Tongue (tissue), 1 donor: ENCODE measurements at regions not wholly inside any gene's neighbourhood (a gene's known extent, or its start where the extent isn't known, plus 50 kb on each side); places are given as distances from the start of the nearest gene placed in this dataset.

Experiments used
- DNase-seq: peaks from one replicate; pipeline ENCODE4 v3.0.0-alpha.2; 2015

GRCh38 chr7:3234851-3235250 lies 66.2 kb upstream of the SDK1 start:
- DNase-seq, result no peak

DNA sequence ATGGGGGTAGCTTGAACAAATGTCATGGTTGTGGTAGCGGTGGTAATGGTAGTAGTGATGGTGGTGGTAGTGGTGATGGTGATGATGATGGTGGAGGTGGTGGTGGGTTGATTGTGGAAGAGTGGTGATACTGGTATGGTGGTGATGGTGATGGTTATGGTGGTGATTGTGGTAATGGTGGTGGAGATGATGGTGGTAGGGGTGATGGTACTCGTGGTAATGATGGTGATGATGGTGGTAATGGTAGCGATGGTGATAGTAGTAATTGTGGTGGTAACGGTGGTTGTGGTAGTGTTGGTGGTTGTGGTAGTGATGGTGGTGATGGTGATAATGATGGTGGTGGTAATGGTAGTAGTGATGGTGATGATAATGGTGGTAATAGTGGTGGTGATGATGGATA lies 65.7 kb upstream of the SDK1 start:
- DNase-seq, result no peak

GRCh38 chr7:3236268-3236667 lies 64.8 kb upstream of the SDK1 start:
- DNase-seq, result no peak

GRCh38 chr7:3238525-3239210 lies 62.4 kb upstream of the SDK1 start:
- DNase-seq, result no peak

DNA sequence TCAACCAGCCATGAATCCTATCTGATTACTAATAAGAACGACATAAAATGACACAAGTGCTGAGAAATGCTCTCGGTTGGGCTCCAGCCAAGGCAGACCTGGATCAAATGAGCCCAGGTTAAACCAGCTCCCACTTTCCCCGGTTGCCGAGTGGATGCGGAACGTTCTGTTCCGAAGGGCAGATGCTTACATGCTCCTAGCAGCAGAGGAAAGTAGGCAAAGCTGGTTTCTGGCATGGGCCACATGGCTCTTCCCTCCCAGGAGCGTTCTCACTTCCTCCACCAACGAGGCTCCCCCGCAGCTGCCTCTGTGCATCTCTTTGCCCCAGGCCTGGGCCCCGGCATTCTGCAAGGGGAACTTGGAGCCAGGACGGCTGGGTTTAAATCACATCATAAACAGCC lies 61.8 kb upstream of the SDK1 start:
- no peak for DNase-seq

DNA sequence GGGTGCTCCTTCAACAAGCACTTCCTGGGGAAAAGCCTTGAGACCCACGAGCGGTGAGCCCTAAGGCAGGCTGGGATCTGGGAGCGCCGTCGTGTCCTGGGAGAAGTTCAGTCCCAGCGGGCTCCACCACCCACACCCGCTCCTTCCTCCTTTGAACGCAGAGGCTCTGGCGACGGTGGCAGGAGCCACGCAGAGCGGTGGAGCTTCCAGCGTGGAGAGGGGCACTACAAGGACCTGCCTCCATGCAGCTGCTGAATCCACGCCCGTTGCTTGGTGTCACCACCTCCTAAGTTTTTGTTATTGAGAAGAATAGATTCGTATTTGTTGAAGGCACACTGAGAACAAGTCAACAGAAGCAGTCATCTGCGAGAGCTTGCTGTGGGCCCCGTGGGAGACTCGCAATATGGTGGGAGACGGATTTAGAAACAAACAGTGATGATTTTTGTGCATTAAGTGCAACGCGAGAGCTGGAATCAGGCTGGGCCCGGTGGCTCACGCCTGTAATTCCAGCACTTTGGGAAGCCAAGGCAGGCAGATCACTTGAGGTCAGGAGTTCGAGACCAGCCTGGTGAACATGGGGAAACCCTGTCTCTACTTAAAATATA lies 60.1 kb upstream of the SDK1 start:
- DNase-seq, result no peak

GRCh38 chr7:3241686-3242258 lies 59.3 kb upstream of the SDK1 start:
- DNase-seq, result no peak

GRCh38 chr7:3242398-3242972 lies 58.6 kb upstream of the SDK1 start:
- DNase-seq, result no peak

DNA sequence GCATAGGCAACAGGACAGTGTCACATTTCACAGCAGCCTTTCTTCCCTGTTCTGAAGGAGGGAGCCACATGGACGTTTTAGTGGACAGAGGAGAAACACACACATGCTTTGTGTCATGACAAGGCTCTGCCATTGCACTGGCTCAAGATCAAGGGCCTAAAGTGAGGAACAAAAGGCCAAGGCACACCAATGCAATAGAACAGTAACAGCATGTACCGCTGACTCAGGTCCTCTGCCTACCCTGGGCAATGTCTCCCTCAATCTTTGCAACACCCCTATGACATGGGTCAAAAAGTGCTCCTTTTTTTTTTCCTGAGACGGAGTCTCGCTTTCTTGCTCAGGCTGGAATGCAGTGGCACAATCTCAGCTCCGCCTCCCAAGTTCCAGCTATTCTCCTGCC lies 57.8 kb upstream of the SDK1 start:
- no peak for DNase-seq

DNA sequence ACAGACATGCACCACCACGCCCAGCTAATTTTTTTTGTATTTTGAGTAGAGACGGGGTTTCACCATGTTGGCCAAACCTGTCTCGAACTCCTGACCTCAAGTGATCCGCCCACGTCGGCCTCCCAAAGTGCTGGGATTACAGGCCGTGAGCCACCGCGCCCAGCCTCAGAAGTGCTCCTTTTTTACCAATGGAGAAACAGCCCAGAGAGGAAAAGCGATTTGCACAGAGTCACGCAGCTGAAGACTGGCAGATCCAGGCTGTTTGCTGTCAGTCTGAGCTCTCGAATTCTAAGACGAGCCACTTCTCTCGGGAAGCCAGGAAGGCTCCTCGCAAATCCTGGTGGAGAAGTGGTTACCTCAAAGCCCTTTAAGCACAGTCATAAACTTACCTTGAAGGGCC lies 57.4 kb upstream of the SDK1 start:
- DNase-seq, result no peak

- DNase-seq, result no peak
Measured at GRCh38 chr7:3244241-3244814, 56.7 kb upstream of the SDK1 start.

GRCh38 chr7:3245077-3245476 lies 56.0 kb upstream of the SDK1 start:
- DNase-seq, result no peak

DNA sequence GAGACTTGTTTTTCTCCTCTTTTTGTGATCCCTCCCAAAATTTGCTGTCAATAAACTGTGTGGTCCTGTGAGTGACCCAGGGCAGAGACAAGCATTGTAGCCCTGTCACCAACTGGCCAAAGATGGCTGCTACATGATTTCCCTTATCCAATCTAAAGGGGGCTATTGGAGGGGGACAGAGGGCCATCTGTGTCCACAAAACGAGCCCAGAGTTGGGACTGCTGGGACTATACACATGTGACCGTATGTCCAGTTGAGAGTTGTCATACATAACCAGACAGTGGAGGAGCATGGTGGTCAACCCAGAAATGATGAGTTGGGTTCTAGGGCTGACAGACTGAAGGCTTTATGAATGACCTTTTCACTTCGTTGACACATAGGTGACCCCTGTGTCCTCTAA lies 55.3 kb upstream of the SDK1 start:
- DNase-seq, result no peak

DNA sequence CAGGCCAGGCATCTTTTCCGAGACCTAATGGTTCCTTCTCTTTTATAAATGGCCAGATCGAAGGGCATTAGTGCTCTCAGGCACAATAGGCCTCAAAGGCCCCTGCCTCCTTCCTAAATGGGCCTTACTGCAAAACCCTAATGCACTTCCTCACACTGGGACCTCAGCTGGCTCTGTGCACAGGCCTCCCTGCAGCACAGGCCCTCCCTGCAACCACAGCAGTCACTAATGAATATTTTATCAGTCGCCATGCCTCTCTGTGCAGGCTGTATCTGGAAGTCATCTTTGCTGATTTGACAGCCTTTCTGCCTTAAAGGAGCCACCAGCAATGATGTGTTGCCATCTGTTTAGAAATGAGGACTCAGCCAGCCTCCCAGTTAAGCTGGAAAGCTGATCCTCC lies 54.9 kb upstream of the SDK1 start:
- no peak for DNase-seq

DNA sequence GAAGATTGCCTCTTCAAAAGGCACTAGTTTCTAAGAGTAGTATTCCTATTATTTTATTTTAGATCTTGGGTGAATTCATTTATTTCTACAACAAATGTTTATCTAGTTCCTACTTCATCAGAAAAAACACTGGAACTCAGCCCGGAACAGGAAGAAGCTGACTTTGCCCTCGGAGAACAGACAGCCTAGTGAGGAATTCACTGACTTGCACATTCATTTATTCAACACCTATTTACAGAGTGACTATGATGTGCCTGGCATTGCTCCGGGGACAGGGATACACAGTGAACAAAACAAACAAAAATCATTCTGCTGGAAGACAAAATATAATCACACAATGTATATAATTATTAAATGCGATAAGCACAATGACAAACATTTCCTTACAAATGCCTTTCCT lies 54.4 kb upstream of the SDK1 start:
- DNase-seq, result no peak

- DNase-seq, result no peak
Measured at GRCh38 chr7:3250725-3251124, 50.3 kb upstream of the SDK1 start.
